HFFc6 (cell line): ENCODE measurements at regions not wholly inside any gene's neighbourhood (a gene's known extent, or its start where the extent isn't known, plus 50 kb on each side); places are given as distances from the start of the nearest gene placed in this dataset.

ENCODE experiments used
- DNase-seq: peaks from one replicate; pipeline ENCODE4 v3.0.0-alpha.2; 2018
- H3K27ac Mint-ChIP-seq: 2 replicates; pipeline ENCODE4 v1.8.0; 2020; ENCODE audit warnings: mild to moderate bottlenecking, mixed read lengths
- H3K27me3 Mint-ChIP-seq: 2 replicates; pipeline ENCODE4 v1.8.0; 2021; ENCODE audit warnings: mild to moderate bottlenecking, moderate library complexity, mixed read lengths; ENCODE audit not compliant: insufficient read depth
- H3K36me3 Mint-ChIP-seq: 2 replicates; pipeline ENCODE4 v1.8.0; 2021; ENCODE audit warnings: low read depth, mixed read lengths
- H3K4me1 Mint-ChIP-seq: 2 replicates; pipeline ENCODE4 v1.8.0; 2020; ENCODE audit warnings: low read depth, mixed read lengths
- H3K4me3 Mint-ChIP-seq: 2 replicates; pipeline ENCODE4 v1.8.0; 2020; ENCODE audit warnings: mild to moderate bottlenecking, moderate library complexity, mixed read lengths
- H3K9me3 Mint-ChIP-seq: 2 replicates; pipeline ENCODE4 v1.8.0; 2020; ENCODE audit warnings: mild to moderate bottlenecking, mixed read lengths
- TF ChIP-seq, protein P1 (sequence below): fragments of 200-600 bp; sonication (generic); IDR thresholded peaks from 2 replicates; pipeline ENCODE4 v1.5.0; 2021; ENCODE audit warnings: antibody characterized with exemption, mild to moderate bottlenecking

DNA sequence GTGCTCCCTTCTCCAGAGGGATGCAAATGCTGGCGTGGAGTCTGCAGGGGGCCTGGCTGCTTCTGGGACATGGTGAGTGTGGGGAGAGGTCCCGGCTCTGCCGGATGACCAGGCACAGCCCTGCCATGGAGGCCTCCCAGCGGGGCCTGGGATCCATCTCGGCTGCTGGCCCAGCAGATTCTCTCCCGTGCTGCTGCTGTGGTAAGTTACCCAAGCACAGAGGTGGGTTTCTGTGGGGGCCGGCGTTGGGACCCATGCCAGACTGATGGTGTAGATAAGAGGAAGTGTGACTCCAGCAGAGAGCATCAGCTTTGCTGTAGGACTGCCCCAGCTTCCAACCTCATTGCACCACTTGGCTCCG, 147.5 kb upstream of the B3GAT1 start:
- DNase-seq, result no peak
- H3K4me3 Mint-ChIP-seq, result no peak overlapping the region
- H3K27me3 Mint-ChIP-seq, result peaks cover 4% of the 10 kb centered on the region; the same call in 1 of the 2 replicates
- no peaks in the 10 kb centered on the region for H3K4me1 Mint-ChIP-seq
- H3K9me3 Mint-ChIP-seq, result peaks cover 70% of the 10 kb centered on the region
- H3K27ac Mint-ChIP-seq, result no peak overlapping the region
- TF ChIP-seq, protein P1, sequence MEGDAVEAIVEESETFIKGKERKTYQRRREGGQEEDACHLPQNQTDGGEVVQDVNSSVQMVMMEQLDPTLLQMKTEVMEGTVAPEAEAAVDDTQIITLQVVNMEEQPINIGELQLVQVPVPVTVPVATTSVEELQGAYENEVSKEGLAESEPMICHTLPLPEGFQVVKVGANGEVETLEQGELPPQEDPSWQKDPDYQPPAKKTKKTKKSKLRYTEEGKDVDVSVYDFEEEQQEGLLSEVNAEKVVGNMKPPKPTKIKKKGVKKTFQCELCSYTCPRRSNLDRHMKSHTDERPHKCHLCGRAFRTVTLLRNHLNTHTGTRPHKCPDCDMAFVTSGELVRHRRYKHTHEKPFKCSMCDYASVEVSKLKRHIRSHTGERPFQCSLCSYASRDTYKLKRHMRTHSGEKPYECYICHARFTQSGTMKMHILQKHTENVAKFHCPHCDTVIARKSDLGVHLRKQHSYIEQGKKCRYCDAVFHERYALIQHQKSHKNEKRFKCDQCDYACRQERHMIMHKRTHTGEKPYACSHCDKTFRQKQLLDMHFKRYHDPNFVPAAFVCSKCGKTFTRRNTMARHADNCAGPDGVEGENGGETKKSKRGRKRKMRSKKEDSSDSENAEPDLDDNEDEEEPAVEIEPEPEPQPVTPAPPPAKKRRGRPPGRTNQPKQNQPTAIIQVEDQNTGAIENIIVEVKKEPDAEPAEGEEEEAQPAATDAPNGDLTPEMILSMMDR, result no peak
- no peaks in the 10 kb centered on the region for H3K36me3 Mint-ChIP-seq

DNA sequence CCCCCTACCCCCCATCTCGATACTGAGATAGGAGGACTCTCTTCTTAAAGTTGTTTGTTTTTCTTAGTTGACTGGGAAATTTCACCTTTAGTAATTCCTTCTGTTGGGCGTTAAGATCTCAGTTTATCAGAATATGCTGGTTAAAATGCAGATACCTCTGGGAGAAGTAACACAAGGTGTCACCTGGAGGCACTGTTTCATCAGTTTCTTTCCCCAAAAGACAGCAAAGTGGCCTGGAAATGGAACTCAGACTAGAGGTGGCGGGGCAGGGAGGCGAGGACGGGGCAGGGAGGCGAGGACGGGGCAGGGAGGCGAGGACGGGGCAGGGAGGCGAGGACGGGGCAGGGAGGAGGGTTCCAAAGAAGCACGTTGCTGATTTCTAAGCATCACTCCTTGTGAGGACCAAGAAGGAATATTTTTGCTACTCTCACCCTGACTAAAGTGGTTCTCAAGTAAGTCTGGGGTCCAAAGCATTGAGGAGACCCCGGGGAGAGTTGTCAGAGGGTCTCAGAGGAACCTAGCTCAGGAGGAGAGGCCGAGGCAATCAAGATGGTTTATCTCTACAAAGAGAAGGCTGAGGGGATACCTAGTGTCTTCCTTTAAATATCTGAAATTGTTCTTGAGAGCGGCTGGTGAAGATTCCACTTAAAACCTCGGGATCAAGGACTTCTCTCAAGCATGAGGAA, 147.0 kb upstream of the B3GAT1 start:
- Mint-ChIP-seq H3K9me3 (peaks cover 74% of the 10 kb centered on the region), H3K36me3 (no peaks in the 10 kb centered on the region), H3K4me1 (no peaks in the 10 kb centered on the region), H3K27ac (no peak overlapping the region), H3K27me3 (peaks cover 4% of the 10 kb centered on the region; the same call in 1 of the 2 replicates), H3K4me3 (no peak overlapping the region)
- DNase-seq, result no peak
- TF ChIP-seq, protein P1, result no peak

DNA sequence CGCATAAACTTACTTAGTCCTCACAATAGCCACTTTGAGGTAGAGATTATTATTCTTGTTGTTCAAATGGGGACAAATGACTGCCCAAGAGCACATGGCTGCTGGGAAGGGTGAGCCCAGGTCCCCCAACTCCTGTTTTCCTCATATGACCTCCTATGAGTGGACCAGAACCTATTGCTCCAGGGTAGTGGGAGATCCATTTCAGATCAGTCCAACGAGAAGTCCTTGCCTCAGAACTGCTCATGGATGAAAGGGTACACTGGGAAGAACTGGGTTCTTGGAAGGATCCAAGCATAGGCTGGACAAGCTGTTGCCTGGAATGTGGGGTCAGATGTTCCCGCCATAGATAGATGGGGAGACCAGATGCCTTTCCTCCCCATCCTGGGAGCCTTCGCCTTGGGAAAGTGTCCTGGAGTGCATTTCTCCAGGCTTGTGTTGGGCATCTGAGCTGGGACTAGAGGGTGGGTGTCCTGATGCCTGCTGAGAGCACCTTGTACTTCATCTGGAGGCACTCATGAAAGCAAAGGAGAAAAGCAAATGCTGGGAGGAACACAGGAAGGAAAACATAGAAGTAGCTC, 146.3 kb upstream of the B3GAT1 start:
- TF ChIP-seq, protein P1, result no peak
- H3K4me1 Mint-ChIP-seq, result no peaks in the 10 kb centered on the region
- no peaks in the 10 kb centered on the region for H3K36me3 Mint-ChIP-seq
- H3K9me3 Mint-ChIP-seq, result peaks cover 70% of the 10 kb centered on the region
- no peak for DNase-seq
- H3K27ac Mint-ChIP-seq, result no peak overlapping the region
- H3K4me3 Mint-ChIP-seq, result no peak overlapping the region
- H3K27me3 Mint-ChIP-seq, result peaks cover 4% of the 10 kb centered on the region; the same call in 1 of the 2 replicates

DNA sequence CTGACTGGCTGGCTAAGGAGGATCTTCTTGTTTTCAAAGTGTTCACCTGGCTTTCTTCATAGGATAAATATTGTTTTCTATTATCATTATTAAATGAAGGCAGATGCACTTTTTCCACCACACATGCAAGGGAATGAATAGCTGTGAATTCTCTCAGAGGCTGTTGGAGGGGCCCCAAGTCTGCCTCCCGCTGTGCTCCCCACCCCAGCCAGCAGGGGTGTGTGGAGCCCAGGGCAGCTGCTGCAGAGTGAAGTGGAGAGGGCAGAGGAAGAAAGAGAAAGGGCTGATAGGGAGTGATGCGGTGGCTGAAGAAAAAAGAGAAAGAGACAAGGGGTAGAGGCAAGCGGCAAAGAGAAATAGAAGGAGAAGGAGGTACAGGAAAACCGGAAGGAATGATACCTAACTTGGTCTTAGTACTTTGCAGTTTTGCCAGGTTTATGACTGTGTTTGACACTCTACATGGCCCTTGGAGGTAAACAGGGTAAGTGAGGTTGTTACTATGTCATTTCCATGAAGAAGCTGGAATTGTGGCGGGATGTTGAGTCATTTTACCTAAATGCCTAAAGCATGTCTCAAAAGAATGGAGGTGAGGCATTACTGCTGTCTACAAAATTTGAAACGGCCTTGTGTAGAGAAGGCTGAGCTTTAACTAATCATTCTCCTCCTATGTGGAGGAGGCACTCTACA, 145.7 kb upstream of the B3GAT1 start:
- Mint-ChIP-seq H3K4me3 (no peak overlapping the region), H3K4me1 (no peaks in the 10 kb centered on the region), H3K27ac (no peak overlapping the region), H3K36me3 (no peaks in the 10 kb centered on the region), H3K9me3 (peaks cover 67% of the 10 kb centered on the region), H3K27me3 (peaks cover 4% of the 10 kb centered on the region; the same call in 1 of the 2 replicates)
- TF ChIP-seq, protein P1, result no peak
- no peak for DNase-seq

DNA sequence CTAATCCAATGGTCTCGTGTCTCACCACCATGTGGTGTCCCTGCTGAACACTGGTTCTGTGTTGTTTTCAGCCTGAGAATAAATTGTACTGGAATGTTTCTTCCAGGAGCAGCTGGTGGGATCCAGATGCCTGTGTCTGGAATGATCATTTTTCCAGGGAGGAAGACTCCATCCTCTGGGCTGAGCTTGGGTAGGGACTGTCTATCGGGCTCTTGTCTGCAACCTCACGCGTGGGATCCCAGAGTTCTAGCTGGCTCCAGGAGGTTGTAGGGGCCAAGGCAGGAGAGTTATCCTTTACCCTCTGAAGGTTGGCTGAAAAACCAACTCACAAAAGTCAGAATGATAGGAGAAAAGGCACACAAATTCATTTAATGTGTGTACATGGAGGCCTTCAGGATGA, 144.1 kb upstream of the B3GAT1 start:
- Mint-ChIP-seq H3K4me3 (no peak overlapping the region), H3K27me3 (no peaks in the 10 kb centered on the region), H3K9me3 (peaks cover 73% of the 10 kb centered on the region), H3K36me3 (no peaks in the 10 kb centered on the region), H3K4me1 (no peaks in the 10 kb centered on the region), H3K27ac (no peak overlapping the region)
- TF ChIP-seq, protein P1, result no peak
- no peak for DNase-seq
